Upper lobe of left lung (tissue), 4 donors: ENCODE measurements at regions not wholly inside any gene's neighbourhood (a gene's known extent, or its start where the extent isn't known, plus 50 kb on each side); places are given as distances from the start of the nearest gene placed in this dataset.
"Not testable (repeated sequence)": the region's sequence is repeated elsewhere in the genome, so short reads cannot be mapped to it uniquely, and the experiment has no call there.

Source experiments
- POLR2A ChIP-seq, 4 donors: fragments of 450-650 bp; IDR thresholded peaks; one replicate each; pipeline ENCODE4 v1.5.1; 2016 to 2017; ENCODE audit warnings: antibody characterized with exemption in 4 of 4, mild to moderate bottlenecking in 2 of 4
- TF ChIP-seq, protein P1 (sequence below), 6 experiments: fragments of 450-650 bp in 4 of 6; fragments of 200-600 bp in 2 of 6; sonication (generic) in 2 of 6; IDR thresholded peaks; one replicate each; pipeline ENCODE4 v1.5.1; 2016 to 2019; ENCODE audit warnings: antibody characterized with exemption in 6 of 6

DNA sequence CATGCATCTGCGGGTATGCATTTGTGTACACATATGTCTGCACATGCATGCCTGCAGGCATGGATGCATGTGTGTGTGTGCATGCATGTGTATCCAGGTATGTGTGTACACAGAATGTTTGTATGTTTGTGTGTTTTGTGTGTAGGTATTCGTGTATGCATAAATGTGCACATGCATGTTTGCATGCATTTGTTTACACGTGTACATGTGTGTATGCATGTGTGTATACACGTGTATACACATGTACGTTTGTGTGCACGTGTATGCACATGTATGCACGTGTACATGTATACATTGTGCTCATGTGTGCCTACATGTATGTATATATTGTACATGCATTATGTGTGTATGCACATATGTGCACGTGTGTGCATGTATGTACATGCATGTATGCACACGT lies 171.4 kb upstream of the ZNF322 start:
- not testable (repeated sequence) for TF ChIP-seq POLR2A (IDR thresholded peaks at IDR 0.05)
- TF ChIP-seq, protein P1, sequence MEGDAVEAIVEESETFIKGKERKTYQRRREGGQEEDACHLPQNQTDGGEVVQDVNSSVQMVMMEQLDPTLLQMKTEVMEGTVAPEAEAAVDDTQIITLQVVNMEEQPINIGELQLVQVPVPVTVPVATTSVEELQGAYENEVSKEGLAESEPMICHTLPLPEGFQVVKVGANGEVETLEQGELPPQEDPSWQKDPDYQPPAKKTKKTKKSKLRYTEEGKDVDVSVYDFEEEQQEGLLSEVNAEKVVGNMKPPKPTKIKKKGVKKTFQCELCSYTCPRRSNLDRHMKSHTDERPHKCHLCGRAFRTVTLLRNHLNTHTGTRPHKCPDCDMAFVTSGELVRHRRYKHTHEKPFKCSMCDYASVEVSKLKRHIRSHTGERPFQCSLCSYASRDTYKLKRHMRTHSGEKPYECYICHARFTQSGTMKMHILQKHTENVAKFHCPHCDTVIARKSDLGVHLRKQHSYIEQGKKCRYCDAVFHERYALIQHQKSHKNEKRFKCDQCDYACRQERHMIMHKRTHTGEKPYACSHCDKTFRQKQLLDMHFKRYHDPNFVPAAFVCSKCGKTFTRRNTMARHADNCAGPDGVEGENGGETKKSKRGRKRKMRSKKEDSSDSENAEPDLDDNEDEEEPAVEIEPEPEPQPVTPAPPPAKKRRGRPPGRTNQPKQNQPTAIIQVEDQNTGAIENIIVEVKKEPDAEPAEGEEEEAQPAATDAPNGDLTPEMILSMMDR (IDR thresholded peaks at IDR 0.05), result not testable (repeated sequence)
